ENCODE measurements at regions not wholly inside any gene's neighbourhood (a gene's known extent, or its start where the extent isn't known, plus 50 kb on each side); places are given as distances from the start of the nearest gene placed in this dataset.

- TF ChIP-seq CTCF (conservative IDR thresholded peaks at IDR 0.05; ENCODE audit: low read depth, low read length) = no peak
- TF ChIP-seq EZH2 (IDR thresholded peaks at IDR 0.05; ENCODE audit: low read length, unreplicated experiment) = no peak
- no peak for TF ChIP-seq EZH2phosphoT487 (IDR thresholded peaks at IDR 0.05; ENCODE audit: borderline replicate concordance, low read length)
Observed at GRCh38 chr5:102089883-102090282, 206.2 kb downstream of the SLCO4C1 start.

All from PC-3 (cell line).